ENCODE measurements at regions not wholly inside any gene's neighbourhood (a gene's known extent, or its start where the extent isn't known, plus 50 kb on each side); places are given as distances from the start of the nearest gene placed in this dataset.

DNA sequence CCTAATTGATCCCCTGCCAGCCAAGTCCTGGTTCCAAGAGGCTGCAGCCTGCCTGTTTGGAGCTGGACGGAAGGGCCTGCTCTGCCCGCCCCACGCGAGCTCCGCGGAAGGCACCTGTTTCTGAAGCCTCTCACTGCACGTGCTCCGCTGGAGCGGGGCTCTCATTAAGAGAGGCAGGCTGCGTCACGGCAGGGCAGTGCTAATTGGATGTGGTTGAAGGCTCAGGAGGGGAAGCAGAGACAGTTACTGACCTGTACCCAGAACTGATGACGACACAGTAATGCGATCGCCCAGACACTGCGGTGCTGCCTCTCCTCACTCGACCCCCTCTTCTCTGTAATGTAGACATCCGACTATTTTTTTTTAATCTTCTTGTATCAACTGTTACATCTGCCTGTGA, 411.1 kb upstream of the MGMT start:
- no peak for DNase-seq (ENCODE audit: low read depth)
- TF ChIP-seq, protein P1, sequence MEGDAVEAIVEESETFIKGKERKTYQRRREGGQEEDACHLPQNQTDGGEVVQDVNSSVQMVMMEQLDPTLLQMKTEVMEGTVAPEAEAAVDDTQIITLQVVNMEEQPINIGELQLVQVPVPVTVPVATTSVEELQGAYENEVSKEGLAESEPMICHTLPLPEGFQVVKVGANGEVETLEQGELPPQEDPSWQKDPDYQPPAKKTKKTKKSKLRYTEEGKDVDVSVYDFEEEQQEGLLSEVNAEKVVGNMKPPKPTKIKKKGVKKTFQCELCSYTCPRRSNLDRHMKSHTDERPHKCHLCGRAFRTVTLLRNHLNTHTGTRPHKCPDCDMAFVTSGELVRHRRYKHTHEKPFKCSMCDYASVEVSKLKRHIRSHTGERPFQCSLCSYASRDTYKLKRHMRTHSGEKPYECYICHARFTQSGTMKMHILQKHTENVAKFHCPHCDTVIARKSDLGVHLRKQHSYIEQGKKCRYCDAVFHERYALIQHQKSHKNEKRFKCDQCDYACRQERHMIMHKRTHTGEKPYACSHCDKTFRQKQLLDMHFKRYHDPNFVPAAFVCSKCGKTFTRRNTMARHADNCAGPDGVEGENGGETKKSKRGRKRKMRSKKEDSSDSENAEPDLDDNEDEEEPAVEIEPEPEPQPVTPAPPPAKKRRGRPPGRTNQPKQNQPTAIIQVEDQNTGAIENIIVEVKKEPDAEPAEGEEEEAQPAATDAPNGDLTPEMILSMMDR (conservative IDR thresholded peaks at IDR 0.05; ENCODE audit: low read depth, low read length): no peak
- no peak overlapping the region for H3K4me3 ChIP-seq (ENCODE audit: low read length)

DNA sequence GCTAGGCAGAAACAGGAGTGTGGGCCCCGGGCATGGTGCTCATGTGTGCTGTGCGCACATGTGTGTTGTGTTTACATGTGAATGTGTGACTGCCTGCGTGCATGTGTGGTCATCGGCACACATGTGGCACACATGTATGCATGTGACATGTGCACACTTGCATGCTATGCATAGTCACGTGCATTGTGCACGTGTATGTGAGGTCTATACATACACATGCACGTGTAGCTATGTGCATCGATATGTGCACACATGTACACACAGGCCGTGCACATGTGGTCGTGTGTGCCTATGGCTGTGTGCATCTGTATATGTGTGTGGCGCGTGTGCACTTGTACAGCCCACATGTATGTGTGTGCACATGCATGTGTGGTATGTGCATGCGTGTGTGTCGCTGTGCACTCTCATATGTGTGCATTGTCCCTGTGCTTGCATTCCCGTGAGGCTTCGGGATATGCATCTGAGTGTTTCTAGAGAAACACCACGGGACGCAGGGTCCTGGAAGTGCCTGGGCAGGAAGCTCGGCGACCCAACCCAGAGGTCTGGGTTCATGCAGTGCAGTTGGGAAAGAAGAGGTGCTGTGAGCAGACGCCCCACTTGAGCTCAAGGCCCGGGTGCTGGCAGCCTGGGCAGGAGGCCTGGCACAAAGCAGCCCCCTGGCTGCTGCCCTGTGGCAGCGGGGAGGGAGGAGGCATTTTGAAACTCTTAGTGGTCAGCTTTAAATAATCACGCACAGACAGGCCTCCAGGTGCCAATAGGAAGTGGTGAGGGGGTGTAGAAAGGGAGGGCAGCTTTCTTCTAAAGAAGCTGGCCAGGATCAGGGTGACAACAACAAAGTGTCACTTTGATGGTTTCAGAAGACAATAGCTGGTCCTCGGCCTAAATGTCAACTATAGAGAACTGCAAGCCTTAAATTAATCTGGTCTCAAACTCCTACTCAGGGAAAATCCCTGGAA, 410.0 kb upstream of the MGMT start:
- no peak overlapping the region for H3K4me3 ChIP-seq (ENCODE audit: low read length)
- TF ChIP-seq, protein P1 (conservative IDR thresholded peaks at IDR 0.05; ENCODE audit: low read depth, low read length): no peak

DNA sequence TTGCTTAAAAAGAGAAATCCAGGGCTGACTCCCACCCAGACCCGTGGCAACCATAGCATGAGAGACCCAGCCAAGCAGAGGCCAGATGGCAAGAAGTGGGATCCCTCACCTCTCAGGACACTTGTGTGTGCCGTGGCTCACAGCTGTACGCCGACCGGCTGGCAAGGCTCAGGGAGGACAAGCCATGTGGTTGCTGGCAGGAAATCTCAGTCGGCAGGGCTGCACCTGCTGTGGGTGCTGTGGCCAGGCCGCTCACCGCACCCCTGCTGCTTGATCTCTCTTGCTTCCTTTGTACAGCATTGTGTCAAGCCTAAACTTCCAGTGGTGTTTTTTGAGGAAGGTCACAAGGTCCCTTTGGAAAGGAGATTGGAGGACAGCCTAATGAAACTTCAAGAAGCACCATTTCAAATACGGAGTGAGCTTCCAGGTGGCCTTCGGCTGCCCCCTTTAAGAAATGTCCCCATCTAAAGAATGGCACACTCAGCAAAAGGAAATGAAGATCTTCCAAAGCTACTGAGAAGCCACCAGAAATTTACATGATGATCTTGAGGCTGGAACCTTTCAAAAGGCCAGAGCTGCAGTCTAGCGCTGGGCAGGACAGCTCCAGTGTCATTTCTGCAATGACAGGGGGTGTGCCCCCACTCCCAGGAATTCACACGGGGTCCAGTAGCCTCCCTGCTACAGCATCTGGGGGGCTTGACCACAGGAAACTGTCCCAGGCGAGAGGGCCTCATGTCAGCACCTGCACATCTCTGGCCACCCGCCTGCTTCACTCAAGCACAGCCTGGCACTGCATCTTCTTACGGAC, 409.0 kb upstream of the MGMT start:
- no peak overlapping the region for H3K4me3 ChIP-seq (ENCODE audit: low read length)
- TF ChIP-seq, protein P1 (conservative IDR thresholded peaks at IDR 0.05; ENCODE audit: low read depth, low read length): no peak
- no peak for DNase-seq (ENCODE audit: low read depth)

More for the DNA sequence above, 410.0 kb upstream of the MGMT start:
- DNase-seq (ENCODE audit: low read depth): no peak

DNA sequence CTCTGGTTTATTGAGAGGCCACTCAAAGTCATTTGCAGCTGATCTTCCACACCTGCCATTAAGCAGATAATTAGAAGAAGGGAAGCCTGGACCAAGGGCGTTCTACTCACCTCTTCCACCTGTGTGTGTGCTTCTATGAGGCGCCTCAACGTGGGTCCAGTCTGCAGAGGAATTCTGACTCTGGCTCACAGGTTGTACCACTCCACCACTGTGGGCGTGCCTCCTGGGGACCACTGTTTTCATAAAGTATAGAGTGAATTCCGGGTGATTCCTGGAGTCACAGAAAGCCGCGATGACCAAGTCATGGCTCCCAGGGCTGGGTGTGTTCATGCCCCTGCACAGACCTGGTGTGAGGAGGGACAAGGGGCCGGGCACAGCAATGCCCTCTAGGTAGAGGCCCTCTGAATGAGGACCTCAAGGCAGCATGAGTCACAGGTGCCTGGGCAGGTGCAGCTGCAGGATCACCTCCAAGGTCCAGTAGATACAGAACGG, 408.3 kb upstream of the MGMT start:
- no peak for DNase-seq (ENCODE audit: low read depth)
- TF ChIP-seq, protein P1 (conservative IDR thresholded peaks at IDR 0.05; ENCODE audit: low read depth, low read length): no peak
- no peak overlapping the region for H3K4me3 ChIP-seq (ENCODE audit: low read length)

DNA sequence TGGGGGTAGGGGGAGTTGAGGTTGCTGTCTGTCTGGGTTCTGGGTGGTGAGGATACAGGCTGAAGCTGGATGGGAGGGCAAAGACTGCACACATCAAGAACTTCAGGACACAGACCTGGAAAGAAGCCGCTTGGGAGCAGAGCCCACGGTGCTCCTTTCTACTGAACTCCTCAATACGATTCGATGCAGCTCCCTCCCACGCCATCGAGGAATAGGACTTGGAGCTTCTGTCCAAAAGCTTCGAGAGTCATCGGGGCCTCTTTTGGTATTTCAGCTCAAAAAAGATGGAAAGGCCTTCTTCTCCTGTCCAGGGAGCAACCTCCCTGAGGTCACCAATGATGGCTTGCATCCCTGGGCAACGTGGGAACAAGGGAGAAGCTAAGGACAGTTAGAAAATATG, 407.1 kb upstream of the MGMT start:
- H3K4me3 ChIP-seq (ENCODE audit: low read length): no peak overlapping the region
- TF ChIP-seq, protein P1 (conservative IDR thresholded peaks at IDR 0.05; ENCODE audit: low read depth, low read length): no peak
- no peak for DNase-seq (ENCODE audit: low read depth)

DNA sequence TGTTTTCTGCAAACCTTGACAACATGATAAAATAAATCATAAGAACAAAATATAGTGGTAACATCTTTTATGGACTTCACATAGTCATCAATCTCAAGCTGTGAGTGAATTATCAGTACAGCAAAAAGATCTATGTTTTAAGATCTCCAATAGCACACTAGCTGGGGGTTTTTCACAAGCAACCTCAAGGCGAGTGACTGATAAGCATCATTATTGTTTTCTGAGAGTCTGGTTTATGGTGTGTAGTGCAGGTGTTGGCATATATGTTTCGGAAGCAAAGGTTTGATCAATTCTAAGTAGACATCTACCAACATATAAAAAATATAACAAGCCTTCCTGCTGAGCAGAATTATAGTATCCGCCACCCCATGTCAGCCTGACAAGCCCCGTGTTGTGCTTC, 403.8 kb upstream of the MGMT start:
- TF ChIP-seq, protein P1 (conservative IDR thresholded peaks at IDR 0.05; ENCODE audit: low read depth, low read length): no peak
- H3K4me3 ChIP-seq (ENCODE audit: low read length): no peak overlapping the region
- DNase-seq (ENCODE audit: low read depth): no peak
